ENCODE measurements at regions not wholly inside any gene's neighbourhood (a gene's known extent, or its start where the extent isn't known, plus 50 kb on each side); places are given as distances from the start of the nearest gene placed in this dataset.

- no peak for DNase-seq (ENCODE audit: low read depth, low spot score)
- H3K79me2 ChIP-seq (ENCODE audit: control insufficient read depth, insufficient read depth, low read length): no peaks in the 10 kb centered on the region
- TF ChIP-seq CTCF (optimal IDR thresholded peaks at IDR 0.05 in 1 of 3, IDR thresholded peaks at IDR 0.05 in 1 of 3, conservative IDR thresholded peaks at IDR 0.05 in 1 of 3; ENCODE audit: extremely low read depth in 1 of 3, insufficient read depth in 2 of 3, low read length in 3 of 3) (no peak), EZH2 (IDR thresholded peaks at IDR 0.05; ENCODE audit: low read length) (no peak)
- H3K36me3 ChIP-seq (ENCODE audit: control insufficient read depth in 2 of 2, extremely low read depth in 1 of 2, insufficient read depth in 2 of 2, low read length in 2 of 2): no peaks in the 10 kb centered on the region
- H3K9me3 ChIP-seq (ENCODE audit: control insufficient read depth, low read depth, low read length): no peaks in the 10 kb centered on the region
- FAIRE-seq: no peak
- H3K9ac ChIP-seq (ENCODE audit: control insufficient read depth, extremely low read depth, insufficient read depth, low read length): no peak overlapping the region
- no peaks in the 10 kb centered on the region for H3K9me1 ChIP-seq (ENCODE audit: control insufficient read depth, extremely low read depth, insufficient read depth, low read length)
- H3K27me3 ChIP-seq (ENCODE audit: control insufficient read depth, extremely low read depth, insufficient read depth, low read length): no peaks in the 10 kb centered on the region
- no peak overlapping the region for H3K4me3 ChIP-seq (ENCODE audit: control insufficient read depth in 2 of 3, extremely low read depth in 1 of 3, insufficient read depth in 2 of 3, low read depth in 1 of 3, low read length in 3 of 3)
- no peak overlapping the region for H2AFZ ChIP-seq (ENCODE audit: control insufficient read depth, low read length)
- H4K20me1 ChIP-seq (ENCODE audit: control insufficient read depth, extremely low read depth, insufficient read depth, low read length): no peaks in the 10 kb centered on the region
- H3K4me1 ChIP-seq (ENCODE audit: control insufficient read depth, extremely low read depth, insufficient read depth, low read length): peaks cover 37% of the 10 kb centered on the region
- no peak overlapping the region for H3K27ac ChIP-seq (ENCODE audit: control insufficient read depth, insufficient read depth, low read length)
- dilution Hi-C loops (cut with MboI; ENCODE audit: extremely low pct_ligation_motif_present, low sequenced_read_pairs): no loop called here
- H3K4me2 ChIP-seq (ENCODE audit: control insufficient read depth, extremely low read depth, insufficient read depth, low read depth, low read length): no peak overlapping the region
Measured at GRCh38 chr1:59126366-59126765, 170.5 kb upstream of the FGGY start.

- dilution Hi-C loops (cut with MboI; ENCODE audit: extremely low pct_ligation_motif_present, low sequenced_read_pairs): no loop called here
- H3K9me1 ChIP-seq (ENCODE audit: control insufficient read depth, extremely low read depth, insufficient read depth, low read length): no peaks in the 10 kb centered on the region
- peak overlapping the region; percentile 40 for H2AFZ ChIP-seq (ENCODE audit: control insufficient read depth, low read length)
- peaks cover 27% of the 10 kb centered on the region for H3K4me1 ChIP-seq (ENCODE audit: control insufficient read depth, extremely low read depth, insufficient read depth, low read length)
- DNase-seq (ENCODE audit: low read depth, low spot score): no peak
- no peak overlapping the region for H3K4me2 ChIP-seq (ENCODE audit: control insufficient read depth, extremely low read depth, insufficient read depth, low read depth, low read length)
- no peaks in the 10 kb centered on the region for H3K9me3 ChIP-seq (ENCODE audit: control insufficient read depth, low read depth, low read length)
- TF ChIP-seq CTCF (optimal IDR thresholded peaks at IDR 0.05 in 1 of 3, IDR thresholded peaks at IDR 0.05 in 1 of 3, conservative IDR thresholded peaks at IDR 0.05 in 1 of 3; ENCODE audit: extremely low read depth in 1 of 3, insufficient read depth in 2 of 3, low read length in 3 of 3) (no peak), EZH2 (IDR thresholded peaks at IDR 0.05; ENCODE audit: low read length) (no peak)
- H3K9ac ChIP-seq (ENCODE audit: control insufficient read depth, extremely low read depth, insufficient read depth, low read length): no peak overlapping the region
- peak overlapping the region; percentile 36 for H3K27ac ChIP-seq (ENCODE audit: control insufficient read depth, insufficient read depth, low read length)
- H4K20me1 ChIP-seq (ENCODE audit: control insufficient read depth, extremely low read depth, insufficient read depth, low read length): no peaks in the 10 kb centered on the region
- H3K27me3 ChIP-seq (ENCODE audit: control insufficient read depth, extremely low read depth, insufficient read depth, low read length): no peaks in the 10 kb centered on the region
- FAIRE-seq: peak; percentile 75
- H3K79me2 ChIP-seq (ENCODE audit: control insufficient read depth, insufficient read depth, low read length): no peaks in the 10 kb centered on the region
- no peak overlapping the region for H3K4me3 ChIP-seq (ENCODE audit: control insufficient read depth in 2 of 3, extremely low read depth in 1 of 3, insufficient read depth in 2 of 3, low read depth in 1 of 3, low read length in 3 of 3)
- H3K36me3 ChIP-seq (ENCODE audit: control insufficient read depth in 2 of 2, extremely low read depth in 1 of 2, insufficient read depth in 2 of 2, low read length in 2 of 2): no peaks in the 10 kb centered on the region
Measured at GRCh38 chr1:59128239-59128736, 168.6 kb upstream of the FGGY start.
